HepG2 (cell line): ENCODE measurements at regions not wholly inside any gene's neighbourhood (a gene's known extent, or its start where the extent isn't known, plus 50 kb on each side); places are given as distances from the start of the nearest gene placed in this dataset.
A peak's percentile ranks its signal among the peaks of the same experiment; 100 is the strongest.

Source experiments
- CAMTA2 ChIP-seq: sonication (generic); formaldehyde crosslinking; IDR thresholded peaks from 2 replicates; pipeline ENCODE4 v1.4.0; 2020; ENCODE audit warnings: mild to moderate bottlenecking, missing genetic modification reagents, borderline replicate concordance
- CEBPG ChIP-seq: IDR thresholded peaks from 2 replicates; pipeline ENCODE4 v1.6.1; 2016
- ELF1 ChIP-seq: sonication (generic); formaldehyde crosslinking; IDR thresholded peaks from 2 replicates; pipeline ENCODE4 v1.4.0; 2020; ENCODE audit warnings: missing genetic modification reagents
- GPBP1L1 ChIP-seq: sonication (generic); formaldehyde crosslinking; IDR thresholded peaks from 2 replicates; pipeline ENCODE4 v1.5.0; 2020; ENCODE audit warnings: mild to moderate bottlenecking, missing genetic modification reagents
- HIVEP1 ChIP-seq: sonication (generic); formaldehyde crosslinking; IDR thresholded peaks from 2 replicates; pipeline ENCODE4 v1.4.0; 2020; ENCODE audit warnings: mild to moderate bottlenecking, missing genetic modification reagents
- MAFG ChIP-seq: sonication (generic); formaldehyde crosslinking; IDR thresholded peaks from 2 replicates; pipeline ENCODE4 v1.5.1; 2020; ENCODE audit warnings: mild to moderate bottlenecking, missing genetic modification reagents
- MBD4 ChIP-seq: IDR thresholded peaks from 2 replicates; pipeline ENCODE4 v1.6.1; 2012; ENCODE audit warnings: low read length, inconsistent platforms, borderline replicate concordance
- NBN ChIP-seq: fragments of 450-650 bp; conservative IDR thresholded peaks from 2 replicates; pipeline ENCODE4 v1.6.1; 2017
- NFKB2 ChIP-seq: sonication (generic); formaldehyde crosslinking; IDR thresholded peaks from 2 replicates; pipeline ENCODE4 v1.4.0; 2020; ENCODE audit warnings: missing genetic modification reagents, borderline replicate concordance
- PAWR ChIP-seq: sonication (generic); formaldehyde crosslinking; IDR thresholded peaks from 2 replicates; pipeline ENCODE4 v1.4.0; 2020; ENCODE audit warnings: missing genetic modification reagents, mild to moderate bottlenecking, borderline replicate concordance
- RFX3 ChIP-seq: IDR thresholded peaks from 2 replicates; pipeline ENCODE4 v1.6.1; 2016; ENCODE audit warnings: missing biosample characterization, missing genetic modification reagents
- SUZ12 ChIP-seq: fragments of 150-350 bp; IDR thresholded peaks from 2 replicates; pipeline ENCODE4 v1.6.1; 2014; ENCODE audit warnings: low read depth, low read length
- TP53 ChIP-seq: sonication (generic); formaldehyde crosslinking; conservative IDR thresholded peaks from 2 replicates; pipeline ENCODE4 v1.4.0; 2020; ENCODE audit warnings: missing genetic modification reagents
- XBP1 ChIP-seq: sonication (generic); formaldehyde crosslinking; IDR thresholded peaks from 2 replicates; pipeline ENCODE4 v1.5.0; 2020; ENCODE audit warnings: missing genetic modification reagents
- ZBTB25 ChIP-seq: IDR thresholded peaks from 2 replicates; pipeline ENCODE4 v1.6.1; 2018; ENCODE audit warnings: missing genetic modification reagents
- ZFP36L1 ChIP-seq: sonication (generic); formaldehyde crosslinking; IDR thresholded peaks from 2 replicates; pipeline ENCODE4 v1.8.0; 2022; ENCODE audit warnings: mild to moderate bottlenecking, missing genetic modification reagents, moderate library complexity
- ZMYM4 ChIP-seq: sonication (generic); formaldehyde crosslinking; IDR thresholded peaks from 2 replicates; pipeline ENCODE4 v1.8.1; 2023; ENCODE audit warnings: mild to moderate bottlenecking, missing genetic modification reagents
- ZNF224 ChIP-seq: sonication (generic); formaldehyde crosslinking; IDR thresholded peaks from 2 replicates; pipeline ENCODE4 v1.5.0; 2020; ENCODE audit warnings: mild to moderate bottlenecking, missing genetic modification reagents
- ZNF33A ChIP-seq: sonication (generic); formaldehyde crosslinking; IDR thresholded peaks from 2 replicates; pipeline ENCODE4 v1.5.1; 2020; ENCODE audit warnings: missing genetic modification reagents, mild to moderate bottlenecking, moderate library complexity, borderline replicate concordance
- ZNF513 ChIP-seq: sonication (generic); formaldehyde crosslinking; conservative IDR thresholded peaks from 2 replicates; pipeline ENCODE4 v1.5.0; 2020; ENCODE audit warnings: missing genetic modification reagents
- ZNF614 ChIP-seq: IDR thresholded peaks from 2 replicates; pipeline ENCODE4 v1.6.1; 2018; ENCODE audit warnings: missing biosample characterization, missing genetic modification reagents, inconsistent platforms, borderline replicate concordance
- ZNF672 ChIP-seq: sonication (generic); formaldehyde crosslinking; IDR thresholded peaks from 2 replicates; pipeline ENCODE4 v1.8.1; 2022; ENCODE audit warnings: missing genetic modification reagents
- ZNF75D ChIP-seq: sonication (generic); formaldehyde crosslinking; IDR thresholded peaks from 2 replicates; pipeline ENCODE4 v1.8.1; 2023; ENCODE audit warnings: missing genetic modification reagents, mild to moderate bottlenecking, borderline replicate concordance
- ZNF850 ChIP-seq: sonication (generic); formaldehyde crosslinking; conservative IDR thresholded peaks from 2 replicates; pipeline ENCODE4 v1.9.0; 2021; ENCODE audit warnings: mild to moderate bottlenecking, missing genetic modification reagents
- TF ChIP-seq, protein P1 (sequence below): sonication (generic); formaldehyde crosslinking; IDR thresholded peaks from 2 replicates; pipeline ENCODE4 v1.4.0; 2020; ENCODE audit warnings: missing genetic modification reagents
- TF ChIP-seq, protein P2 (sequence below): sonication (generic); formaldehyde crosslinking; IDR thresholded peaks from 2 replicates; pipeline ENCODE4 v1.8.1; 2023; ENCODE audit warnings: mild to moderate bottlenecking, missing genetic modification reagents

GRCh38 chr11:62025487-62026105 is 58.2 kb upstream of the FTH1 start (continued):
- no peak for TF ChIP-seq PAWR (CRISPR knock-in tag)
- no peak for TF ChIP-seq XBP1 (CRISPR knock-in tag)
- TF ChIP-seq ZFP36L1 (CRISPR knock-in tag), result no peak
- no peak for TF ChIP-seq MAFG (CRISPR knock-in tag)
- no peak for TF ChIP-seq ZNF75D (CRISPR knock-in tag)
- no peak for TF ChIP-seq ZBTB25 (CRISPR knock-in tag)
- no peak for TF ChIP-seq CAMTA2 (CRISPR knock-in tag)
- TF ChIP-seq ZNF33A (CRISPR knock-in tag), result no peak; the same call in 1 of the 2 replicates
- TF ChIP-seq ZNF513 (CRISPR knock-in tag), result no peak
- peak; percentile 87 for TF ChIP-seq CEBPG
- no peak for TF ChIP-seq NBN
- TF ChIP-seq TP53, result 0 out of 2 replicates have a peak, but pooled peaks have one; percentile 52
- no peak for TF ChIP-seq ZNF672 (CRISPR knock-in tag)
- no peak for TF ChIP-seq NFKB2 (CRISPR knock-in tag)
- TF ChIP-seq, protein P1, sequence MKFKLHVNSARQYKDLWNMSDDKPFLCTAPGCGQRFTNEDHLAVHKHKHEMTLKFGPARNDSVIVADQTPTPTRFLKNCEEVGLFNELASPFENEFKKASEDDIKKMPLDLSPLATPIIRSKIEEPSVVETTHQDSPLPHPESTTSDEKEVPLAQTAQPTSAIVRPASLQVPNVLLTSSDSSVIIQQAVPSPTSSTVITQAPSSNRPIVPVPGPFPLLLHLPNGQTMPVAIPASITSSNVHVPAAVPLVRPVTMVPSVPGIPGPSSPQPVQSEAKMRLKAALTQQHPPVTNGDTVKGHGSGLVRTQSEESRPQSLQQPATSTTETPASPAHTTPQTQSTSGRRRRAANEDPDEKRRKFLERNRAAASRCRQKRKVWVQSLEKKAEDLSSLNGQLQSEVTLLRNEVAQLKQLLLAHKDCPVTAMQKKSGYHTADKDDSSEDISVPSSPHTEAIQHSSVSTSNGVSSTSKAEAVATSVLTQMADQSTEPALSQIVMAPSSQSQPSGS (CRISPR knock-in tag), result no peak
- no peak for TF ChIP-seq MBD4
- TF ChIP-seq ZNF850 (CRISPR knock-in tag), result no peak
- no peak for TF ChIP-seq ZMYM4 (CRISPR knock-in tag)
- TF ChIP-seq HIVEP1, result no peak
- TF ChIP-seq ELF1 (CRISPR knock-in tag), result peak; percentile 51; the same call in 1 of the 2 replicates
- 0 out of 2 replicates have a peak, but pooled peaks have one; percentile 85 for TF ChIP-seq ZNF614
- TF ChIP-seq GPBP1L1 (CRISPR knock-in tag), result no peak
- TF ChIP-seq, protein P2, sequence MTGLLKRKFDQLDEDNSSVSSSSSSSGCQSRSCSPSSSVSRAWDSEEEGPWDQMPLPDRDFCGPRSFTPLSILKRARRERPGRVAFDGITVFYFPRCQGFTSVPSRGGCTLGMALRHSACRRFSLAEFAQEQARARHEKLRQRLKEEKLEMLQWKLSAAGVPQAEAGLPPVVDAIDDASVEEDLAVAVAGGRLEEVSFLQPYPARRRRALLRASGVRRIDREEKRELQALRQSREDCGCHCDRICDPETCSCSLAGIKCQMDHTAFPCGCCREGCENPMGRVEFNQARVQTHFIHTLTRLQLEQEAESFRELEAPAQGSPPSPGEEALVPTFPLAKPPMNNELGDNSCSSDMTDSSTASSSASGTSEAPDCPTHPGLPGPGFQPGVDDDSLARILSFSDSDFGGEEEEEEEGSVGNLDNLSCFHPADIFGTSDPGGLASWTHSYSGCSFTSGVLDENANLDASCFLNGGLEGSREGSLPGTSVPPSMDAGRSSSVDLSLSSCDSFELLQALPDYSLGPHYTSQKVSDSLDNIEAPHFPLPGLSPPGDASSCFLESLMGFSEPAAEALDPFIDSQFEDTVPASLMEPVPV, result no peak; the same call in 1 of the 2 replicates
- no peak for TF ChIP-seq ZNF224 (CRISPR knock-in tag)
- no peak for TF ChIP-seq RFX3
- TF ChIP-seq SUZ12, result no peak
